ENCODE measurements at regions not wholly inside any gene's neighbourhood (a gene's known extent, or its start where the extent isn't known, plus 50 kb on each side); places are given as distances from the start of the nearest gene placed in this dataset.

GRCh38 chr7:114088470-114088940, 169.7 kb upstream of the PPP1R3A start:
- Histone ChIP-seq H4K20me1 (peaks cover 0 to 18% (median 10%) of the 10 kb centered on the region in 11 experiments; a peak in 18 of 22 replicates), H3K4me2 (no peak overlapping the region), H3K36me3 (no peaks in the 10 kb centered on the region), H3K9me3 (replicated peaks in 1 of 11) (peaks cover 0 to 25% (median 12%) of the 10 kb centered on the region in 11 experiments; a peak in 14 of 22 replicates), H3K4me3 (no peak overlapping the region), H3K9ac (no peak overlapping the region), H3K27ac (no peak overlapping the region), H3K4me1 (peaks cover 7 to 18% (median 13%) of the 10 kb centered on the region in 10 experiments; a peak in 18 of 20 replicates), H3K27me3 (peaks cover 47 to 55% (median 51%) of the 10 kb centered on the region in 11 experiments)
- TF ChIP-seq Cebpa-rat (IDR thresholded peaks at IDR 0.05): no peak

GRCh38 chr7:114087653-114088469, 169.1 kb upstream of the PPP1R3A start:
- Histone ChIP-seq H3K36me3 (no peaks in the 10 kb centered on the region), H3K4me1 (peaks cover 11 to 24% (median 14%) of the 10 kb centered on the region in 10 experiments; a peak in 18 of 20 replicates), H3K9ac (no peak overlapping the region), H3K27ac (no peak overlapping the region), H3K27me3 (peaks cover 54 to 61% (median 57%) of the 10 kb centered on the region in 11 experiments), H3K4me2 (no peak overlapping the region), H3K9me3 (replicated peaks in 1 of 11) (peaks cover 0 to 25% (median 12%) of the 10 kb centered on the region in 11 experiments; a peak in 14 of 22 replicates), H4K20me1 (peaks cover 0 to 24% (median 17%) of the 10 kb centered on the region in 11 experiments; a peak in 18 of 22 replicates), H3K4me3 (no peak overlapping the region)
- no peak for TF ChIP-seq Cebpa-rat (IDR thresholded peaks at IDR 0.05)

- peaks cover 61 to 69% (median 65%) of the 10 kb centered on the region in 11 experiments for H3K27me3 ChIP-seq
Observed at GRCh38 chr7:114086914-114087652, 168.3 kb upstream of the PPP1R3A start.

GRCh38 chr7:114086537-114086913, 167.7 kb upstream of the PPP1R3A start:
- H3K9me3 ChIP-seq (replicated peaks in 1 of 11): peaks cover 0 to 25% (median 12%) of the 10 kb centered on the region in 11 experiments; a peak in 14 of 22 replicates
- no peak overlapping the region for H3K27ac ChIP-seq
- H4K20me1 ChIP-seq: peaks cover 0 to 38% (median 20%) of the 10 kb centered on the region in 11 experiments; a peak in 18 of 22 replicates
- peak overlapping the region in 6 of 11 experiments; percentile 15 to 46 (median 42); a peak in 6 of 22 replicates for H3K9ac ChIP-seq
- H3K36me3 ChIP-seq: no peaks in the 10 kb centered on the region
- H3K4me2 ChIP-seq: peak overlapping the region; percentile 77 to 99 (median 91)
- H3K27me3 ChIP-seq: peaks cover 67 to 74% (median 70%) of the 10 kb centered on the region in 11 experiments
- peaks cover 11 to 26% (median 14%) of the 10 kb centered on the region in 10 experiments; a peak in 18 of 20 replicates for H3K4me1 ChIP-seq
- H3K4me3 ChIP-seq: peak overlapping the region; percentile 53 to 71 (median 59)
- TF ChIP-seq Cebpa-rat (IDR thresholded peaks at IDR 0.05): no peak

More at GRCh38 chr7:114086914-114087652, 168.3 kb upstream of the PPP1R3A start:
- Histone ChIP-seq H3K4me2 (peak overlapping the region in 9 of 11 experiments; percentile 85 to 99 (median 91); a peak in 15 of 22 replicates), H3K4me3 (peak overlapping the region in 6 of 10 experiments; percentile 53 to 71 (median 62); a peak in 8 of 20 replicates), H3K4me1 (peaks cover 11 to 26% (median 14%) of the 10 kb centered on the region in 10 experiments; a peak in 18 of 20 replicates), H3K9me3 (replicated peaks in 1 of 11) (peaks cover 0 to 25% (median 12%) of the 10 kb centered on the region in 11 experiments; a peak in 14 of 22 replicates), H3K9ac (no peak overlapping the region), H4K20me1 (peaks cover 0 to 32% (median 20%) of the 10 kb centered on the region in 11 experiments; a peak in 18 of 22 replicates), H3K27ac (no peak overlapping the region), H3K36me3 (no peaks in the 10 kb centered on the region)
- no peak for TF ChIP-seq Cebpa-rat (IDR thresholded peaks at IDR 0.05)

DNA sequence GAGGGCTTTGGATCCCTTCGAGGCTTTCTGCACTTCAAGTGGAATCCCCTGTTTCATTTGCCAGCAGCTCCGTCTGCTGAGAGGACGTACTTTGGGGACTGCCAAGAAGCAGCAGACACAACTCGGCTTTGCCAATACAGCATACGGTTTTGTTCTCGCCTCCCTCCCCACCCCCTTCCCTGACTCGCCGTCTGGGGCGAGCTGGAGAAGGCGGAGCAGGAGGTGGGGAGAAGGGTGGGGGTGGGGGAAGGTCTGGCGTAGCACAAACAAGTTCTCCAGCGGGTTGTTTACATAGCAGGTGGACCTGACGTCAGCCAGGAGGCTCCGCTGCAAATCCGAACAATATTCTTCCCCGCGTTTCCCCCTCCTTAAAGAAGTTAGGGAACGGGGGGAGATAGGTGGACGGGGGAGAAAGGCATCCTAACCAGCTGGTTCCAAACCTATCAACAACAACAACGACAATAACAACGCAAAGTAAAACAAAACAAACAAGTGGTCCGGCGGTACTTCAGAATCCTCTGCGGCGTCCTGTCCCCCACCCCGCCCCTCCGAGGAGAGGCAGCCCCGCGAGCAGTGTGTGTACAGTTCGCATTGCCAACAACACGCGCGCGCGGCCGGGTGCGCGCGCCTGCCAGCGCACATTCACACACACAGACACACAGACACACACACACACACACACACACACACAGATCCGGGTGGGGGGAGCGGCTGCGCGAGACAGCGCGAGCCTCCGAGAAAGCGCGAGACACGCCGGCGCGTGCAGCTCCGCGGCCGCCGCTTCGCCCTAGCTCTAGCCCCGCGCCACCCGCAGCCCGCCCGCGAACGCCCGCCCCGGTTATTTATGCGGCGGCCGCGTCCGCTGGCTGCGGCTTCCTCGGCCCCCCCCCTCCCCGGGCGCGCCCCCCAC, 167.0 kb upstream of the PPP1R3A start:
- Histone ChIP-seq H3K27ac (peak overlapping the region in 1 of 11 experiments; percentile 22; a peak in 1 of 22 replicates), H3K4me3 (peak overlapping the region; percentile 53 to 71 (median 59)), H3K4me2 (peak overlapping the region; percentile 77 to 99 (median 91))

DNA sequence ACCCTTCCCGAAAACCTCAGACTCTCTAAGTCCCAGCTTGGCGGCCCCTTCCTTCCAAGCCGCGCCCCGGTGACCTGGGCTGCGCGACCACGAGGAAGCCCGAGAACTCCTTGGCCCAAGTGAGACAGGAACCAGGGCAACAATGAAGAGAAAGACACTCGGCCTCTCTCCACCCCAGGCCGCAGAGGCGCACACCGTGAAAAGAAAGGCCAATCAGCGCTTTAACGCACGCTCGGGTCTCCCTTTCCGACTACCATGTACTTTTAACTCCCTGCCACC, 166.4 kb upstream of the PPP1R3A start:
- peaks cover 0 to 25% (median 12%) of the 10 kb centered on the region in 11 experiments; a peak in 14 of 22 replicates for H3K9me3 ChIP-seq (replicated peaks in 1 of 11)
- peak overlapping the region in 7 of 11 experiments; percentile 31 to 61 (median 47); a peak in 9 of 22 replicates for H3K9ac ChIP-seq
- TF ChIP-seq Cebpa-rat (IDR thresholded peaks at IDR 0.05): no peak
- no peaks in the 10 kb centered on the region for H3K36me3 ChIP-seq
- peak overlapping the region in 1 of 11 experiments; percentile 22; a peak in 1 of 22 replicates for H3K27ac ChIP-seq
- peak overlapping the region; percentile 53 to 71 (median 59) for H3K4me3 ChIP-seq
- H3K4me1 ChIP-seq: peaks cover 11 to 26% (median 14%) of the 10 kb centered on the region in 10 experiments; a peak in 18 of 20 replicates
- peak overlapping the region; percentile 77 to 99 (median 91) for H3K4me2 ChIP-seq
- peaks cover 72 to 87% (median 83%) of the 10 kb centered on the region in 11 experiments for H3K27me3 ChIP-seq
- peaks cover 0 to 38% (median 20%) of the 10 kb centered on the region in 11 experiments; a peak in 18 of 22 replicates for H4K20me1 ChIP-seq

More for the DNA sequence above, 167.0 kb upstream of the PPP1R3A start:
- TF ChIP-seq Cebpa-rat (IDR thresholded peaks at IDR 0.05): no peak
- Histone ChIP-seq H3K4me1 (peaks cover 11 to 26% (median 14%) of the 10 kb centered on the region in 10 experiments; a peak in 18 of 20 replicates), H3K9me3 (replicated peaks in 1 of 11) (peaks cover 0 to 25% (median 12%) of the 10 kb centered on the region in 11 experiments; a peak in 14 of 22 replicates), H3K27me3 (peaks cover 71 to 81% (median 77%) of the 10 kb centered on the region in 11 experiments), H3K9ac (peak overlapping the region in 9 of 11 experiments; percentile 15 to 61 (median 43); a peak in 8 of 22 replicates), H4K20me1 (peaks cover 0 to 38% (median 20%) of the 10 kb centered on the region in 11 experiments; a peak in 18 of 22 replicates), H3K36me3 (no peaks in the 10 kb centered on the region)

GRCh38 chr7:114084472-114085312, 165.9 kb upstream of the PPP1R3A start:
- peaks cover 72 to 89% (median 85%) of the 10 kb centered on the region in 11 experiments for H3K27me3 ChIP-seq
- peaks cover 0 to 38% (median 20%) of the 10 kb centered on the region in 11 experiments; a peak in 18 of 22 replicates for H4K20me1 ChIP-seq
- no peaks in the 10 kb centered on the region for H3K36me3 ChIP-seq
- peaks cover 0 to 25% (median 12%) of the 10 kb centered on the region in 11 experiments; a peak in 14 of 22 replicates for H3K9me3 ChIP-seq (replicated peaks in 1 of 11)
- no peak for TF ChIP-seq Cebpa-rat (IDR thresholded peaks at IDR 0.05)
- H3K27ac ChIP-seq: peak overlapping the region in 1 of 11 experiments; percentile 22; a peak in 1 of 22 replicates
- H3K4me1 ChIP-seq: peaks cover 11 to 26% (median 14%) of the 10 kb centered on the region in 10 experiments; a peak in 18 of 20 replicates
- H3K4me3 ChIP-seq: peak overlapping the region; percentile 53 to 71 (median 59)
- peak overlapping the region; percentile 77 to 99 (median 91) for H3K4me2 ChIP-seq
- peak overlapping the region in 8 of 11 experiments; percentile 31 to 61 (median 47); a peak in 10 of 22 replicates for H3K9ac ChIP-seq
